NCI-H1436 treated with DMSO at 0.1 percent for 48 hours (cell line): ENCODE measurements at regions not wholly inside any gene's neighbourhood (a gene's known extent, or its start where the extent isn't known, plus 50 kb on each side); places are given as distances from the start of the nearest gene placed in this dataset.

Experiments
- DNase-seq: peaks from one replicate; lab custom pipeline; 2025; lab: John Stamatoyannopoulos, UW

DNA sequence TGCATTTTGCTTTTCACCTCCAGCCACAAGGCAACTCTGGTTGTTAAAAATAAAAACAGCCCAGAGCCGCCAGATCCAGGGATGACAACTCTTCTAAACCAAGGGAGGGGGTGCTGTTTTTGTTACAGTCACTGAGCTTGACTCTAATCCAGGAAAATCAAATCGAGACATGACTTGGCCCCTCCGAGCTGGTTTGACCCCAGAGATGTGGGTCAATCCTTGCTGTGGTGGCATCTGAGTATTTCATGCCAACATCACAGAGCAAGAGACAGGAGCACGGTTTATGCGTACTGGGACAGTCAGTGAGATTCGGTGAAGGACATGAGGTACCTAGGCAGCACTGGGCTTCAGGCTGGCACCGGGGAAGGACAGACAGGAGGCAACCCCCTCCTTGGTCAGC is 88.8 kb upstream of the ZMIZ1 start:
- DNase-seq = no peak

DNA sequence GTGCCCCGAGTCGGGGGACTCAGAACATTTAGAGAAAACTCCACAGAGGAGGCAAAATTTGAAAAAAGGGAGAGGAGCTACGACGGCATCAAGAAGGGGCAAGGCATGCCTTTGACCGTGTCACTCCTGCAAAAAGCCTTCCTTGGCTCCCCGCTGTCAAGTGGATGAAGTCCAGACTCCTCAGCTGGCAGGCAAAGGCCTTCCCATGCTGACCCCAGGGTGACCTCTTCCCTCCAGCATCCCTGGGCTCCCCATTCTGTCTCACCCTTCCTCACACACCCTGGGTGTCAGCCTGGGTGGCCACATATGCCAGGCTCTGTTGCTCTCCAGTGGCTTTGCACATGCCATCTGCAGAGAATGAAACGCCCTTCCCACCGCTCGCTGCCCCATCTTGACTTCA is 88.4 kb upstream of the ZMIZ1 start:
- no peak for DNase-seq

DNA sequence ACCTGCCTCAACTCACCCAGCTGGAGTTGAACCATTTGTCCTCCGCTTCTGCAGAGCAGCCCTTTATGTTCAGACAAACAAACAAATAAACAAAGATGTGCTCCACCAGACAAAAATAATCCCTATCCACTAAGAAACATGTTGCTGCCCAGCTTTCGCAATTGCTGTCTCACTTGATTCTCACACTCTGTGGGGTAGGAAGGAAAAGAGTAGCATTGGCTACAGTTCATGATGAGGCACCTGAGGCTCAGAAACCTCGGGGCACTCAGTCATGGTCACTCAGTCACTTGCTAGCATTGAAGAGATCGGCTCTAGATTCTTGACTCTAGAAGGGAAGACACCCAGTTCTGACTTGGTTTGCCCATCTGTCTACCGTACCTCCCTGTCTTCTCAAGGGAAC is 88.0 kb upstream of the ZMIZ1 start:
- no peak for DNase-seq

DNA sequence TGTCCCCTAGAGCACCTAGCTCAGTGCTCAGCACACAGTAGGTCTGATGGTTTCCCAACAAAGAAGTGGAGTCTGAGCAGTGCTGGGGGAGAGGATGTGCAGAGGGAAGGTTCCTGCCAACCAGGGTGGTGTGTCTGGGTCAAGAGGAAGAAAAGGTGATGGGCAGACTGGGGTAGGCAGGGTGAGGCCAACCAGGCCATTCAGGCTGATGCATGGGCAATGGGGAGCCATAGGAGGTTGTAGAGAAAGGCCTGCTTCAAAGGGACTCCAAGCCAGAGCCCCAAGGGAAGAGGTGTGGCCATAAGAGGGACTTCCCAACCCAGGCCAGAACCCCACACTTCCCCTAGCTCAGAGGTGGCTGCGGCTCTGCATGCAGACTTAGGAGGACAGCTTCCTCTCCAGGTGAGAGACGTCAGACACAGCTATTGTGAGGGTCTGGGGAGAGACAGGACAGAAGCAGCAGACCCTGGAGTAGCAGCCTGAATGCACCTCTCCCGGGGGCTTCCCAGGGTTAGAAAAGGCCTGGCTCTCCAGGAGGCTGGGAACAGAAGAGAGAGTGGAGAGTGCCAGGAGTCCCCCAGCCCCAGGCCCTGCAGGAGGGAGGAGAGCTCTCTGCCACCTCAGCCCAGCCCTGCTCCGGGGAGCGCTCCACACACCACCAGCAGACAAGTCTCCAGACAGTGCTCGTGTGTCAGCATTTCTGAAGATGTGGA is 87.4 kb upstream of the ZMIZ1 start:
- DNase-seq = no peak

DNA sequence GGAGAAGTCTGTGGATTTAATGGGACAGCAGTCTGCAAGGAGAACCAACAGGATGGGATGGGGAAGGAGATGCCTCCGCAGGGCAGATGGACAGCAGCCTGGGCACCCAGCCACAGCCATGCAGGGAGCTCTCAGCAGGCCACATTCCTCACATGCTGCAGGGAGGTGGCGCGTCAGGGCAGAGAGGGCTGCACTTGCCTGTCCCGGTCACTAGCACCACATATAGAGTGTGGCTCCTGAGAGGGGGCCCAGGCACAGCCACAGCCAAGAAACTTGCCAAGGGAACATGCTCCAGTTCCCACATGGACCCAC is 86.8 kb upstream of the ZMIZ1 start:
- no peak for DNase-seq

DNA sequence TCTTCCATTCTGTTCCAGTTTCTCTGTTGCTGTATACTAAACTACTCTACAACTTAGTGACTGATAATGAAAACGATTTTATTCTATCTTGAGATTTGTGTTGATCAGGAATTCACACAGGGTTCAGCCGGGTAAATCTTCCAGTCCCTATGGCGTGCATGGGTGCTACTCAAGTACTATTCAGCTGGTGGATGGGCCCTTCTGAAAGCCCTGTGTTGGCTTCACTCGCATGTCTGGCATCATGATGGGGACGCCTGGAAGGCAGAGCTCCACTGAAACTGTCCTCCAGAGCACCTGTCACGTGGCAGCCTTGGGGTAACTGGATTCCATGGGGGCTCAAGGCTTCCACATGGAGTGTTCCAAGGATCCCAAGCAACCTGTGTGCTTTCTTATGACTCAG is 86.0 kb upstream of the ZMIZ1 start:
- DNase-seq = no peak

DNA sequence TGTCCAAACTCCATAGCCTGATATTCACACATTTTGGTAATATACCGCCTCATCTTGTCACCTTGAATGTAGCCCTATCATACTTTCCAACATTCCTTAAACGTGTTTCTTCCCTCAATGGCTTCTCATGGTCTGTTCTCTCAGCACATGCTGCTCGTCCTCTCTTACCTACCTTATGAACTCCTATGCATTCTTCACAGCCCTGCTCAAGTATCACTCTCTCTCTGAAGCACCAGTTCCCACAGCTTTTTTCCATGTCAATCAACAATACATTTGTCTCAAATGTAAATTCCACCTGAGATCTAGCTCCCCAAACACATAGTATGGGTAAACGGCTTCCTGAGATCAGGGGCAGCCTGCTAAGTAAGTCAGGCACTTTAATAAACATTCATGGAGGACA is 85.2 kb upstream of the ZMIZ1 start:
- DNase-seq = no peak

DNA sequence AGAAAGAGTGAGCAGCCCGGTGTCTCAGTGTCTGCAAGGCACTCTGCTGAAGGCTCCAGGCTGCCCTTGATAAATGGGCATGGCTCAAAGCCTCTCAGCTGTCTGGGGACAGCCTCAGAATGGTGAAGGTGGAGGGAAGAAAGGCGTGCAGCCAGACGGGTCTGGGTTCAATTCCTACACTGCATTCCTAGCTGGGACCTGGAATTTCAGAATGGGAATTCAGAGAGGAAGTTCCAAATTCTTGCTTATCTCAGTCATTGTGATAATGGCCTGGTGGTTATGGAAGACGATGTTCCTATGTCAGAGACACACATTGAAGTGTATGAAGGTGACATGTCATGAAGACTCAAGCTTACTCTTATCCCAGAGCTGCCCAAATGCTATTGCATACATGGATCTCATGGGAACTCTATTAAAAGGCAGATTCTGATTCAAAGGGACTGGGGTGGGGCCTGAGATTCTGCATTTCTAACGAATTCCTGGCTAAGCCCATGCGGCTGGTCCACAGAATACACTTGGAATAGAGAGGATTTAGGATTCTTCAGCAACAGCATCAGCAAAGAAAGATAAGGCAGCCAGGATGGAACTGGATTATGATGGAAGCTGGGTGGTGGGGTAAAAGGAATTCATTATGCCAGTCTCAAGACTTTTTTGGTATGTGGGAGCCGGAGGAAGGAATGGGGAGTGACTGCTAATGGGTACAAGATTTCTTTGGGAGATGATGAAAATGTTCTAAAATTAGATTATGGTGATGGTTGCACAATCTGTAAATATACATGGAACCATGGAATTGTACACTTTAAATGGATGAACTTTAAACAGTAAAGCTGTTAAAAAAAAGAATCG is 82.6 kb upstream of the ZMIZ1 start:
- DNase-seq = no peak

DNA sequence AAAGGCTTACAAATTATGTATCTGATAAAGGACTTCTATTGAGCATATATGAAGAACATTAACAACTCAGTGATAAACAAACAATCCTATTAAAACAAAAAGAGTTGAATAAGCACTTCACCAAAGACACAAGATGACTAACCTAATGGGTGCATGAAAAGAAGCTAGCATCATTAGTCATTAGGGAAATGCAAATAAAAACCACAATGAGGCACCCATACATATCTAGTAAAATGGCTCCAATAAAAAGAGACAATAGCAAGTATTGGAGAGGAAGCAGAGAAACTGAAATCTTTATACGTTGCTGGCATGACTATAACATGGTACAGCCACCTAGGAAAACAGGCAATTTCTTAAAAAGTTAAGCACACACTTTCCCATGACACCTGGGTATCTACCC is 77.6 kb upstream of the ZMIZ1 start:
- no peak for DNase-seq

DNA sequence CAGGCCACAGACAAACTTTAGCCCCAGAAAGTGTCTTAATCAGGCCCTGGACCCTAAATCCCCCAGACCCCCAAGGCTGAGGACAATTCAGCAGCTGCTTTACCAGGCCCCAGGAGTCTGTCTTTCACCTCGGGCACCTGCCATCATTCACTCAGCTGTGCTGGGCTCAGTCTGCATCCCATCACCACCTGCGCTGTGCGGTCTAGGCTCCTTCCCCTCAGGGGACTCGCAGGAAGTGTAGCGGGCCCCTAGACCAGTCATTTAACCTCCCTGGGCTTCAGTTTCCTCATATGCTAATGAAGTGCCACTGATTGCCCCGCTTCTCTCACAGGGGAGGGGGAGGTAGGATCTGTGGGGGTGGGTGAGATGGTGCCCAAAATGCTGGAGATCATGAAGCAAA is 76.4 kb upstream of the ZMIZ1 start:
- DNase-seq = no peak

DNA sequence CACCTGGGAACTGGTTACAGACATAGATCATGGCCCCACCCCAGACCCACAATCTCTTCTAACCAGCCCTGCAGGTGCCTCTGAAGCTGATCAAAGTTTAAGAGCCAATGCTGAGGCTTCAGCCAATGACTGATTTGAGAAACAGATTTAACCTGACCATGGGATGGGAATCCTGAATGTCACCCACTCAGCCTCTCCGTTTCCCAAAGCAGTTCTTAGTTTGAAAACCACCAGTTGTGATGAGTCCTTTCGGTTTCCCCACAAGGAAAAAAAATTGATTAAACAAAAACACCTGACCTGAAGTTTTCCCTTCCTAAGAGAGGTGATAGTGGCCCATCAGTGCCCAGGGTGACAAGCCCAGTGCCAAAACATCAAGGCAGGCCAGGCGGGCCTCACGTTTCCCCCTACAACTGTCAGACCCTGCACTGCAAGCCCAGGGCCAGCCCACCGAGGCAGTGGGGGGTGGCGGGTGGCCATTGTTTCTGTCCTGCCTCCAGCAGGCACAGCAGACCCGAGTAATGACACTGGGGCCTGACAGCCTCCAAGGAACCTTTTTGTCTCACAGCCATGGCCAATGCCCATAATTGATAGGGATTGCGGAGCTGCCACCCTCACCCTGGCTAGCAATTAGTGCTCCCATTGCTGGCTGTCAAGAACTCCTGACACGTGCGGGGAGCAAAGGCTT is 75.4 kb upstream of the ZMIZ1 start:
- DNase-seq = no peak

DNA sequence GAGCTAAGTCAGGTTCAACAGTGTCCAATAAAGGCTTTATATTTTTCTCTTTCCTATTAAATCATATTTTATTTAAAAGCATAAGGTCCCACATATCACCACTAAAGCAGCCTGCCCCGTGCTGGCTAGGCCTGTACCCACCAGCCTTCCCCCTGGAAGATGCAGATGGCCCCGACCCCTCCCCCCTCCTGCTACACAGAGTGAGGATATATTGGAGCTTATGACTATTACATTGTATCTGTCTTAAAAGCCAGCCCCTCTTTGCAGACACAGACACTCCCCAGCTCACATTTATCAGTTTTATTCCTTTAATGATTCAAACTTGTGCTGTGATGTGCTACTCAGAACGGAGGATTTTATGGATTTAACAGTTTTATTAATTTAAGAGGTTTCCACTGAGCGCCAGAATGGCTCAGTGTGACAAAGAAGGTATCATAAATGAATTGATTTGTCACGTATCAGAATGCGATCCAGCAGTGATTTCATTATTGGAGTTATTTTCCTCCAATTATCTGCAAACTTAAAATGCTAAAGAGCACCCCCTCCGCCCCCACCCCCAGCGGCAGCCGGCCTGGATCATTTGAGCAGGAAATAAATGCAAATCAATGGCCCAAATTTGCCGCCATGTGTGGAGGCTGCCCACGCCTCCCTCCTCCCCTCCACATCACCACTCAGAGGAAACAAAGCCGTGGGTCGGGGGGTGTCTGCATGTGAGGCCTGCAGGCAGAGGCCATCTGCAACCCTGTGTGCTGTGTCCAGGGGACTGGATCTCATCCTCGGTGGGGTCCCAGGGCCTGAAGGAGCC is 72.6 kb upstream of the ZMIZ1 start:
- no peak for DNase-seq

DNA sequence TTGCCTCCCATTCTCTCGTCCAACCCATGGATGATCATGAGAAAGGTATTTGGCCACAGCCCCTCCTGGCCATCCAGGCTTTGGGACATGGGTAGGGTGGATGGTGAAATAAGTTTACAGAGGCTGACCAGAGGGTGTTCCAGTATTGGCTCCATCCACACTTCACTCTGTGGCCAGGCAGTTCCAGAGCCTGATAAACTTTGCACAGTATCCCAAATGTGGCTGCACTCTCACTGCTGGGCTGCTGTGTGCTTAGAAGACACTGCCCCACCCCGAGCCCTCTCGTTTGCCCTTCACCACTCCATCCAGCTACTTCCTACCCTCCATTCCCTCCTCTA is 72.0 kb upstream of the ZMIZ1 start:
- DNase-seq = no peak

DNA sequence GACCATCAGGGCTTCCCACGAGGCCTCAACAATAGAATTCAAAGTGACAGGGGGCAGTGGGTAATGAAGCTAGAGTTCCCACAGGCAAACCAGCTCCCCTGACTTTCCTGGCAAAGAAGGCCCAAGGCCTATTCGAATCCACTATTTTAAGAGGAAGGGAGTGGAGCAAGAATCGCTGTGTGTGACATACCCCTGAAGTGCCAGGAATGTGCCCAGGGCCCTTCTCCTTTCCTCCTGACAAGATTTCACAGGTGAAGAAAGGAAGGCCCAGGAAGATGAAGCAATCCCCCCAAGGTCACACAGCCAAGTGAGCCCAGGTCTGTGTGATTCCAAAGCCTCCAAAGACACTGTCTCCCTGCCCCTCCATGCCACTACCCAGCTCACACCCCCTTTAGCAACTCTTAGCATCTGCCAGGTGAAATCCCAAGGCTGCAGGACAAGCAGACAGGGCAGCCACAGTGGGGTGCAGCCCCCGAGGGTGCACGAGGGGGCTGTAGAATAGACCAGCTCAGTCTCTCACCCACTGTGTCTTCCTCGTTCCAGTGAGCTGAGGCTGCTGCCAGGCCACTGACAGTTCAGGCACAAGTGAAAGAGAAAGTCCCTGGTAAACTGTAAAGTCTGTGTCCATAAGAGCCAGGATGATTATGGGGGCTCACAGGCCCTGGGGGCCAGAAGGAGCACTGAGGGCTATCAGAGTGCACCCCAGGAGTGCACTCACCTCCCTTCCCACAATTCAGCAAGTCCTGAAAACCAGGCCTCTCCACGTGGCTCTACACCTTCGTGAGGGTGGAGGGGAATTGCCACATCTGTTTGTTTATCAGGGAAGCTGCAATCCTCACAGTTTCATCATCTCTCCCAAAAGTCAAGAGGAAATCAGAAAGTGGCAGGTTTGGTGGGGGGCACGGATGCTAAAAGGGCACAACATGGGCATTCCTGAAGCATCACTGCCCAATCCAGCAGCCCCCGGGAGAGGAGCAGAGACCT is 70.8 kb upstream of the ZMIZ1 start:
- DNase-seq = no peak

DNA sequence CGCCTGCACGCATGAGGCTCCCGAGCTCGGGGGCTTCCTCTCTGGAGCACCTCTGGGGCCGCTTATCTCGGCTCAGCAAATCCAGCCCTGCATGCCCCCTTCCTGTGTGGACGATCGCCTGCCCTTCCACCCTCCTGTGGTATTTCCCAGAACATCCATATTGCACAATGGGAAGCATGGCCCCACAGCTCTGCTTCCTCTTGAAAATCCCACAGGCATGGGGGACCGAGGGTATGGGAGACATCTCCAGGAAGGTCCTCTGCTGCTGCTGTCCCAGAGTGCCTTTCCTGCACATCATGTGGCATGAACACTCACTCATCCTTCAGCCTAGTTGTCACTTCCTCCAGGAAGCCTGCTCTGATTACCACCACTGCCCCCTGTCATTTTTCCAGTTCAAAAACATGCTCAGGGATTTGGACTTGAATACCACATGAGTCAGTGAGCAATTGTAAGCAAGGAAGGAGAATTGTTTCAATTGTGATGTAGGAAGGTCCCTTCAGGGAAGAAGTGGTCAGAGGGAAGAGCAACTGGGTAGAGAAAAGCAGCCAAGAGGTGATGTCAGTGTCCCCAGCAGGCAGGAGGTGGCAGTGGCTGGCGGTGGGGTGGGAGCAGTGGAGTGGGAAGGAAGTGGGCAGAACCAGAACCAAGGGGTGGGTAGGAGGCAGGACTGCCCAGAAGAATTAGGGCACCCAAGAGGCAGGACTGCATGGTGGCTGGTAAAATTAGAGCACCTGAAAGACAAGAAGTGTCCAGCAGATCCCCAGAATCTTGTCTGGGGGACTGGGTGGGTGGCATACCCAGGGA is 67.5 kb upstream of the ZMIZ1 start:
- no peak for DNase-seq

DNA sequence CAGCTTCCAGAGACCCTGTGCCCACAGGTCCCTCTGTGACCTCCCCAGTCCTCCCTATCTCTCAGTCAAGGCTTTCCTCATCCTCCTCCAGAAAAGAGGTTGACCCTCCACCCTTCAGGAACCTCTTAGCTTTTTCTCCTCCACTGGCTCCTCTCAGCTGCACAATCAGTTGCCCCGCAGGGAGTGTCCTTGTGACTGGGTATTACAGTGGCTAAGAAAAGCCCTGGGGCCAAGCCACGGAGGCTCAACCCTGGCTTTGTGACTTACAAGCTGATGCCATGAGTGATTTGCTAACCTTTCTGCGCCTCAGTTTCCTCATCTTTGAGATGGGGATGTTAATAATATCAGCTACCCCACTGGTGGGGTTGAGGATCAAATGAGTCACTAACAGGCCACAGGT is 66.4 kb upstream of the ZMIZ1 start:
- no peak for DNase-seq

DNA sequence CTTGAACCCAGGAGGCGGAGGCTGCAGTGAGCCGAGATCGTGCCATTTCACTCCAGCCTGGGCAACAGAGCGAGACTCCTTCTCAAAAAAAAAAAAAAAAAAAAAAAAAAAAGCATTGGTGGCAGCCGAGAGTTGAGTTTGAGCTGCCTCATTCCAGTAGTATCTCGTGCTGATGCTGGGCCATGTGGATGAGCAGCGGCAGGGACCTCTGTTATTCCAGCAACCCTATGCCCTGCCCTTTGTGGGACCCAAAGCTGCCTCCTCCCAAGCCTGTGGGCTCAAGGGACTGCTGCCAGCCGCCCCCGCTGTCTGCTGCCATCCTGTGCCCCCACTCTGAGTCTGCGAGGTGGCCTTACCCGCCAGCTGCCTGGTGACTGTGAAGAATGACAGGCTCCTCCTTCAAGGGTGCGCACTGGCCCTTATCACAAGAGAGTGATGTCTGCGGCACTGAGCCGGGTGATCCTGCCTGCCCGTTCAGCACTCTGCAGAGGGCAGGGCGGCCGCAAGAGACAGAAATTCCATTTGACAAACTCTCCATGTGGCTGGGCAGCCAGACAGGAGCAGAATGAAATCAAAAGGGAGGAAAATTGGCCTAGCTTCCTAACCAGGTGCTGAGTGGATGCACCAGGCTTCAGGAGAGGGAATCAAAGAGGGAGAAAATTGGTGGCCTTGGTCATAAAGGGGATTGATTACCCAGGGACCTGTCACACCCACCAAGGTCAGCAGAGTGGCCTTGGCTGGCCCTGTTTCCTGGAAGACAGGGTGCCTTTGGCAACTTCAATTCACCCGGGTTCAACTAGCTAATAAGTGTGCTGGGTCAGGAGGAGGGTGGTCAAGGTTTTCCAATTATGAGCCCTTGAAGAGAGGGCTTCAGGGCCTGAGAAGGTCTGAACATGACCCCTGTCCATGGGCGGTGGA is 65.3 kb upstream of the ZMIZ1 start:
- DNase-seq = no peak

DNA sequence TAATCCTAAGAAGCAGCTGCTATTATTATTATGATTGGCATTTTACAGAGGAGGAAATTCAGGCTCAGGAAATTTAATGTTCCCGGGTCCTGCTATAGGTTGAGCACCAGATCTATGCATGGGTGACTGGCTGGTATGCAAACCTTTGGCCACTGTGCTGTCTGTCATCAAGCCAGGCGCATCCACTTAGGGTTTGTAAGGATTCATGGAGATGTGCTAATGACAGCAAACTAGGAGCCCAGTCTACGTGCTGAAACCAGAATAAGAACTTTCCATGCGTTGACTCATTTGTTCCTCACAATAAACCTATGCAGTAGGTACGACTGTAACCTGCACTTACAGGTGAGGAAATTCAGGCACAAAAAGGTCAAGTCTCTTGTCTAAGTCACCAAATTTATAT is 64.5 kb upstream of the ZMIZ1 start:
- no peak for DNase-seq

DNA sequence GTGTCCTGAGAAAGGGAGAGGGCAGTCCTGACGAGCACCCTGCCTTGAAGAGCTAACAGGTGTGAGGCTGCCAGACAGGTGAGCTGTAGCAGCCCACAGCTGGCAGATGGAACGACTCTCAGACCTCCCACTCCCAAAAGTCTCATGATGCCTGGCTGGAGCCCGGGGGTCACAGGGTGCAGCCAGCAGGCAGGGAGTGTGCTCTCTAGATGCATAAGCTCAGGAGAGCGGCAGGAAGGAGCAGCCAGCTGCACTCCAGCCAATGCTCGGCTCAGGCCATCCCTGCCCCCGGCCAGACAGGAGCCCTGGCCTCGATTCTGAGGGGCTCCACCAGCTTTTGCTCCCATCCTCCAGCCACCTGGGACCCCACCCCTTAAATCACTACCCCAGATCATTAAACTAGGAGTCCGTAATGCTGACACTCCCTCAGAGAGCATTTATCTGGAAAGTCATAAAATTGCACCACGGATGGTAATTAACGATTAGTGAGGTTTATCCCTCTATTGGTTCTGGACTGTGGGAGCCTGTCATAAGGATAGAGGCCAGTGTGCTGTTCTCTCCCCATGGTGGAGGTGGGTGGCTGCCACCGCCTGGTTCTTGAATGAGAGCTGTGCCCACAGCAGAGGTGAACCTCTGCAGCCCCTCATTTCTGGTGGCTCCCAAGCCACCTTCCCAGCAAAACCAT is 63.5 kb upstream of the ZMIZ1 start:
- no peak for DNase-seq
